Smooth muscle cell (in vitro differentiated cells): ENCODE measurements at regions not wholly inside any gene's neighbourhood (a gene's known extent, or its start where the extent isn't known, plus 50 kb on each side); places are given as distances from the start of the nearest gene placed in this dataset.
A peak's percentile ranks its signal among the peaks of the same experiment; 100 is the strongest.

Source experiments
- DNase-seq: peaks from one replicate; lab custom pipeline; 2025; ENCODE audit not compliant: unreplicated experiment; lab: John Stamatoyannopoulos, UW
- H2AFZ ChIP-seq: fragments of 200-600 bp; sonication (generic); 2 replicates; pipeline ENCODE4 v1.6.0; 2016; ENCODE audit warnings: antibody characterized with exemption, low read depth, mild to moderate bottlenecking
- H3F3A ChIP-seq: fragments of 200-600 bp; sonication (generic); 2 replicates; pipeline ENCODE4 v1.6.0; 2017; ENCODE audit warnings: antibody characterized with exemption, low read depth
- H3K27ac ChIP-seq: fragments of 200-600 bp; sonication (generic); 2 replicates; pipeline ENCODE4 v1.5.1; 2016; ENCODE audit warnings: low read depth, mild to moderate bottlenecking
- H3K27me3 ChIP-seq: fragments of 200-600 bp; sonication (generic); 2 replicates; pipeline ENCODE4 v1.6.1; 2016; ENCODE audit warnings: low read depth, mild to moderate bottlenecking
- H3K36me3 ChIP-seq: fragments of 200-600 bp; sonication (generic); 2 replicates; pipeline ENCODE4 v1.5.1; 2016; ENCODE audit warnings: low read depth
- H3K4me1 ChIP-seq: fragments of 200-600 bp; sonication (generic); 2 replicates; pipeline ENCODE4 v1.5.1; 2016; ENCODE audit warnings: low read depth
- H3K4me2 ChIP-seq: fragments of 200-600 bp; sonication (generic); 2 replicates; pipeline ENCODE4 v1.6.0; 2016; ENCODE audit warnings: mild to moderate bottlenecking
- H3K4me3 ChIP-seq: fragments of 200-600 bp; sonication (generic); 2 replicates; pipeline ENCODE4 v1.5.1; 2016; ENCODE audit warnings: mild to moderate bottlenecking
- H3K79me2 ChIP-seq: fragments of 200-600 bp; sonication (generic); 2 replicates; pipeline ENCODE4 v1.6.0; 2016; ENCODE audit warnings: low read depth, mild to moderate bottlenecking
- H3K9ac ChIP-seq: fragments of 200-600 bp; sonication (generic); 2 replicates; pipeline ENCODE4 v1.6.0; 2016; ENCODE audit warnings: low read depth
- H3K9me3 ChIP-seq: fragments of 200-600 bp; sonication (generic); replicated peaks from 2 replicates; pipeline ENCODE4 v1.5.1; 2016; ENCODE audit warnings: low read depth
- H4K20me1 ChIP-seq: fragments of 200-600 bp; sonication (generic); 2 replicates; pipeline ENCODE4 v1.6.0; 2016; ENCODE audit warnings: low read depth
- WGBS: methylation state at CpG from one replicate; pipeline ENCODE4 v1.1.7; 2016; ENCODE audit warnings: low lambda C conversion rate; 5-methylcytosine and 5-hydroxymethylcytosine counted together
- TF ChIP-seq, protein P1 (sequence below): fragments of 200-600 bp; sonication (generic); IDR thresholded peaks from 2 replicates; pipeline ENCODE4 v1.5.1; 2017; ENCODE audit warnings: borderline replicate concordance, mild to moderate bottlenecking, antibody characterized with exemption; ENCODE audit not compliant: insufficient read depth, poor library complexity, severe bottlenecking

DNA sequence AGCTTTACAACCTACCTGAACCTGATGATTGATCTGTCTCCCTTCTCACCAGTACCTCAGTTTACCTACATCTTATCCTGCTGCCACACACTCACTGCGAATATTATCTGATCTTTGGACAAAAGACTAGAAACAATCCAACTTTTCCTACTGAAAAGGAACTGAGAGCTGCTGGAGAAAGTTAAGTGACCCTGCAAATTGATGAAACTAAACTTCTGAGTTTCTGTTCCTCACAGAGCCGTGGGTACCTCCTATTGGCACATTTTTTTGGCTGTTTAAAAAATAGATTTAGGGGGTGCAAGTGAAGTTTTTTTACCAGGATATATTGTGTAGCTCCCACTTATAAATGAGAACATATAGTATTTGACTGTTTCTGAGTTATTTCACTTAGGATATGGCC, 66.0 kb upstream of the STARD3NL start:
- no peaks in the 10 kb centered on the region for H3K36me3 ChIP-seq
- H3K9me3 ChIP-seq: no peaks in the 10 kb centered on the region
- H3K4me3 ChIP-seq: no peak overlapping the region
- H3K4me2 ChIP-seq: no peak overlapping the region
- DNase-seq: no peak
- no peak overlapping the region for H3K9ac ChIP-seq
- WGBS: 86% methylated on average over 2 of the region's 2 CpGs
- H3K4me1 ChIP-seq: no peaks in the 10 kb centered on the region
- H4K20me1 ChIP-seq: no peaks in the 10 kb centered on the region
- no peak overlapping the region for H3K27ac ChIP-seq
- no peaks in the 10 kb centered on the region for H3F3A ChIP-seq
- H3K79me2 ChIP-seq: no peaks in the 10 kb centered on the region
- TF ChIP-seq, protein P1, sequence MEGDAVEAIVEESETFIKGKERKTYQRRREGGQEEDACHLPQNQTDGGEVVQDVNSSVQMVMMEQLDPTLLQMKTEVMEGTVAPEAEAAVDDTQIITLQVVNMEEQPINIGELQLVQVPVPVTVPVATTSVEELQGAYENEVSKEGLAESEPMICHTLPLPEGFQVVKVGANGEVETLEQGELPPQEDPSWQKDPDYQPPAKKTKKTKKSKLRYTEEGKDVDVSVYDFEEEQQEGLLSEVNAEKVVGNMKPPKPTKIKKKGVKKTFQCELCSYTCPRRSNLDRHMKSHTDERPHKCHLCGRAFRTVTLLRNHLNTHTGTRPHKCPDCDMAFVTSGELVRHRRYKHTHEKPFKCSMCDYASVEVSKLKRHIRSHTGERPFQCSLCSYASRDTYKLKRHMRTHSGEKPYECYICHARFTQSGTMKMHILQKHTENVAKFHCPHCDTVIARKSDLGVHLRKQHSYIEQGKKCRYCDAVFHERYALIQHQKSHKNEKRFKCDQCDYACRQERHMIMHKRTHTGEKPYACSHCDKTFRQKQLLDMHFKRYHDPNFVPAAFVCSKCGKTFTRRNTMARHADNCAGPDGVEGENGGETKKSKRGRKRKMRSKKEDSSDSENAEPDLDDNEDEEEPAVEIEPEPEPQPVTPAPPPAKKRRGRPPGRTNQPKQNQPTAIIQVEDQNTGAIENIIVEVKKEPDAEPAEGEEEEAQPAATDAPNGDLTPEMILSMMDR: no peak
- no peak overlapping the region for H2AFZ ChIP-seq
- peaks cover 19% of the 10 kb centered on the region for H3K27me3 ChIP-seq

DNA sequence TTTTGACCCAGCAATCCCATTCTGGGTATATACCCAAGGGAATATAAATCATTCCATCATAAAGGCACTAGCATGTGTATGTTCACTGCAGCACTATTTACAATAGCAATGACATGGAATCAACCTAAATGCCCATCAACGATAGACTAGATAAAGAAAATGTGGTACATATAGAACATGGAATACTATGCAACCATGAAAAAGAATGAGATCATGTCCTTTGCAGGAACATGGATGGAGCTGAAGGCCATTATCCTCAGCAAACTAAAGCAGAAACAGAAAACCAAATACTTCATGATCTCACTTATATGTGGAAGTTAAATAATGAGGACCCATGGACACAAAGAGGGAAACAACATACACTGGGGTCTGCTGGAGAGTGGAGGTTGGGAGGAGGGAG, 58.0 kb upstream of the STARD3NL start:
- Histone ChIP-seq H3K4me1 (no peaks in the 10 kb centered on the region), H3K4me3 (no peak overlapping the region), H3K79me2 (no peaks in the 10 kb centered on the region), H3K36me3 (no peaks in the 10 kb centered on the region), H3K9me3 (no peaks in the 10 kb centered on the region), H3K9ac (no peak overlapping the region), H3F3A (no peaks in the 10 kb centered on the region), H2AFZ (no peak overlapping the region), H3K27ac (no peak overlapping the region), H4K20me1 (no peaks in the 10 kb centered on the region), H3K27me3 (peaks cover 20% of the 10 kb centered on the region), H3K4me2 (no peak overlapping the region)
- WGBS: 100% methylated on average over 1 of the region's 1 CpG
- TF ChIP-seq, protein P1: no peak
- no peak for DNase-seq

DNA sequence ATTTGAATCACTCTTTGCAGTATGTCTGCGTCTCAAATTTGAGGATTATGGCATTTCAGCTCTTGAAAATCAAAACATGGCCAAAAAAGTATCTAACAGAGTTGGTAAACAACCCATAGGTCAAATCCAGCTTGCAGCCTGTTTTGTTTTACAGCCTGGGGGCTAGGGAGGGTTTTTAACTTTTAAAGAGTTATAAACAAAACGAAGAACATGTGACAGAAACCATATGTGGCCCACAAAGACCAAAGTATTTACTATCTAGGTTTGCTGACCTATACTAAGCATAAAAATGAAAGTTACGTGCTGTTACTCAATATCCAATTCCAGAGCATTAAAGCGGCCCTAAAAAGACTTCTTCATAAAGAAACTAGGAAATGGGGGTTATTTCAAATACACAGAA, 55.5 kb upstream of the STARD3NL start:
- WGBS: 52% methylated on average over 4 of the region's 4 CpGs
- peak overlapping the region; percentile 39 for H3K4me2 ChIP-seq
- DNase-seq: no peak

DNA sequence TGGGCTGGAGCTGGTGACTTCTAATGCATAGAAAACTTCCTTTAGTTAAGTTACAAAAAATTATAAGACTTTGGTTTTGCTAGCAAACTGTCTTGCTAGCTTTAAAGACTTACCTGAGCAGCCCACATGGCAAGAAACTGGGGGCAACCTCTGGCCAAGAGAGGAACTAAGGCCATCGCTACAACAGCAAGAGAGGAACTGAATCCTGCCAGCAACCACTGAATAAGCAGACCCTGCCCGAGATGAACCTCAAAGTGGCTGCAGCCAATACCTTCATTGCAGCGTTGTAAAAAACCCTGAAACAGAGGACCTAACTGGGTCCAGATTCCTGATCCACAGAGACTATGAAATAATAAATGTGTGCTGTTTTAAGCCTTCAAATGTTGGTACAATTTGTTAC, 54.6 kb upstream of the STARD3NL start:
- H3K4me1 ChIP-seq: no peaks in the 10 kb centered on the region
- no peak overlapping the region for H3K4me3 ChIP-seq
- H3K9ac ChIP-seq: no peak overlapping the region
- no peaks in the 10 kb centered on the region for H3K36me3 ChIP-seq
- WGBS: 94% methylated on average over 3 of the region's 3 CpGs
- TF ChIP-seq, protein P1: no peak
- peaks cover 3% of the 10 kb centered on the region for H3K27me3 ChIP-seq
- DNase-seq: no peak
- H3F3A ChIP-seq: no peaks in the 10 kb centered on the region
- no peaks in the 10 kb centered on the region for H4K20me1 ChIP-seq
- no peak overlapping the region for H3K4me2 ChIP-seq
- H2AFZ ChIP-seq: no peak overlapping the region
- H3K79me2 ChIP-seq: no peaks in the 10 kb centered on the region
- no peaks in the 10 kb centered on the region for H3K9me3 ChIP-seq
- no peak overlapping the region for H3K27ac ChIP-seq

More for the DNA sequence above, 55.5 kb upstream of the STARD3NL start:
- no peak overlapping the region for H3K9ac ChIP-seq
- H3K27ac ChIP-seq: no peak overlapping the region
- H3K9me3 ChIP-seq: no peaks in the 10 kb centered on the region
- TF ChIP-seq, protein P1: no peak
- no peaks in the 10 kb centered on the region for H3F3A ChIP-seq
- H2AFZ ChIP-seq: peak overlapping the region; percentile 39
- no peak overlapping the region for H3K4me3 ChIP-seq
- no peaks in the 10 kb centered on the region for H3K4me1 ChIP-seq
- H4K20me1 ChIP-seq: no peaks in the 10 kb centered on the region
- H3K79me2 ChIP-seq: no peaks in the 10 kb centered on the region
- peaks cover 5% of the 10 kb centered on the region for H3K27me3 ChIP-seq
- H3K36me3 ChIP-seq: no peaks in the 10 kb centered on the region
